ENCODE measurements at regions not wholly inside any gene's neighbourhood (a gene's known extent, or its start where the extent isn't known, plus 50 kb on each side); places are given as distances from the start of the nearest gene placed in this dataset.

- TF ChIP-seq CTCF (IDR thresholded peaks at IDR 0.05) (no peak), POLR2A (IDR thresholded peaks at IDR 0.05) (no peak), EP300 (IDR thresholded peaks at IDR 0.05) (no peak)
Observed at GRCh38 chr4:154009788-154010187, 220.9 kb upstream of the SFRP2 start.

Measured in ovary (tissue), 3 donors.